Neural cell (in vitro differentiated cells): ENCODE measurements at regions not wholly inside any gene's neighbourhood (a gene's known extent, or its start where the extent isn't known, plus 50 kb on each side); places are given as distances from the start of the nearest gene placed in this dataset.

ENCODE experiments used
- CTCF ChIP-seq: fragments of 450-650 bp; IDR thresholded peaks from 2 replicates; pipeline ENCODE4 v1.5.1; 2014; ENCODE audit warnings: antibody characterized with exemption, mild to moderate bottlenecking, moderate library complexity; ENCODE audit not compliant: poor library complexity, severe bottlenecking
- EZH2 ChIP-seq: fragments of 200-600, 300-800 bp; shearing (Covaris generic), sonication (generic); IDR thresholded peaks from 2 replicates; pipeline ENCODE4 v1.6.1; 2014; ENCODE audit warnings: antibody characterized with exemption, low read length, borderline replicate concordance, mild to moderate bottlenecking; ENCODE audit not compliant: insufficient read depth, poor library complexity, severe bottlenecking
- RAD21 ChIP-seq: fragments of 450-650 bp; conservative IDR thresholded peaks from 2 replicates; pipeline ENCODE4 v1.6.1; 2014; ENCODE audit warnings: antibody characterized with exemption, mild to moderate bottlenecking, moderate library complexity

GRCh38 chr21:27493542-27493941 lies 526.7 kb upstream of the ADAMTS5 start:
- TF ChIP-seq CTCF (no peak), EZH2 (no peak), RAD21 (no peak)
